Activated T-cell treated with anti-CD3 and anti-CD28 coated beads, Interleukin-2, amount 50 U/mL, for 24 hours (primary cell): ENCODE measurements at regions not wholly inside any gene's neighbourhood (a gene's known extent, or its start where the extent isn't known, plus 50 kb on each side); places are given as distances from the start of the nearest gene placed in this dataset.
"Not testable (repeated sequence)": the region's sequence is repeated elsewhere in the genome, so short reads cannot be mapped to it uniquely, and the experiment has no call there.

Experiments
- DNase-seq: peaks from one replicate; pipeline ENCODE4 v3.0.0-alpha.2; 2020
- H3K27ac Mint-ChIP-seq: 2 replicates; pipeline ENCODE4 v1.8.0; 2020; ENCODE audit warnings: mild to moderate bottlenecking, mixed read lengths
- H3K27me3 Mint-ChIP-seq: 2 replicates; pipeline ENCODE4 v1.8.0; 2020; ENCODE audit warnings: mixed read lengths
- H3K36me3 Mint-ChIP-seq: 2 replicates; pipeline ENCODE4 v1.8.0; 2020; ENCODE audit warnings: low read depth, mixed read lengths
- H3K4me1 Mint-ChIP-seq: 2 replicates; pipeline ENCODE4 v1.8.0; 2020; ENCODE audit warnings: low read depth, mixed read lengths
- H3K4me3 Mint-ChIP-seq: 2 replicates; pipeline ENCODE4 v1.8.0; 2020; ENCODE audit warnings: mild to moderate bottlenecking, moderate library complexity, mixed read lengths
- H3K9me3 Mint-ChIP-seq: 2 replicates; pipeline ENCODE4 v1.8.0; 2020; ENCODE audit warnings: mixed read lengths

DNA sequence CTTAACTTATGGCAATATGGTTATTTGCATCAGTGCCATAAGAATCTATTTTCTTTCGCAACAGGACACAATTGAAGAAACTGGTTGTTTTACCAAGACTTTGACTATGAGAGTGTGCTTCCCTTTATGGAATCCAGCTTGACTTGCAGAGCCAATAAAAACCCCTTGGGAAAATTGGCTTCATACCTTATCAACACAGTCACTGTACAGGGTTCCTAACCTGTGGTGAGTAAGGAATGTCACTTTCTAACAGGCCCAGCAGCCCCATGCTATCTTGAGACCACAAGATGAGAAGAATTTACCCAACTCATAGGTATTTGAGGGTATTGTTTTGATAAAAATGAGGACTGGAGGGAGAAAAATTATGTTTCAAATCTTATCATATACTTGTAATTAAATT, 418.5 kb upstream of the MAP2 start:
- DNase-seq: no peak
- H3K4me1 Mint-ChIP-seq: no peaks in the 10 kb centered on the region
- no peak overlapping the region for H3K4me3 Mint-ChIP-seq
- H3K9me3 Mint-ChIP-seq: peaks cover 28% of the 10 kb centered on the region
- no peaks in the 10 kb centered on the region for H3K36me3 Mint-ChIP-seq
- no peaks in the 10 kb centered on the region for H3K27me3 Mint-ChIP-seq
- no peak overlapping the region for H3K27ac Mint-ChIP-seq

DNA sequence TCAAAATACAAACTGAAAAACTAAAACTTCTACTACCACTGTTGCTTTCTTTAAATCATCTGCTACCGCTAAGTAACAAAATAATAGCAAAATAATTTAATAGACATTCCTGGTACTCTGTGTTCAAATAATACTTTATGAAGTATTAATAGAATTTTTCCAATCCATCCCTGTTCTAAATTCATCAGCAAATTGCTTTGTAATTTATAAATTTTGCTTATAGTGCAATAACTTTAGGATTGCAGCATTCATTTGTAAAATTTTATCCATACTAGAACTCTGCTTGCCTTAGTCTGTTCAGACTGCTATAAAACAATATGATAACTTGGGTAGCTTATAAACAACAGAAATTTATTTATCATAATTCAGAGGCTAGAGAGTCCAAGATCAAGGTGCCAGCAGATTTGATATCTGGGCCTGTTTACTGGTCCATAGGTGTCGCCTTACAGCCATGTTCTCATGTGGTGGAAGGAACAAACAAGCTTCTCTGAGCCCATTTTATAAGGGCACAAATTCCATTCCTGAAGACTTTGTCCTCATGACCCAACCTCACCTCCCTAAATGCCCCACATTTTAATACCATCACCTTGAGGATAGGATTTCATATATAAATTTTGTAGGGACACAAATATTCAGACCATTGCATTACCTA, 415.1 kb upstream of the MAP2 start:
- Mint-ChIP-seq H3K27ac (no peak overlapping the region), H3K36me3 (no peaks in the 10 kb centered on the region), H3K4me1 (no peaks in the 10 kb centered on the region), H3K27me3 (no peaks in the 10 kb centered on the region), H3K4me3 (no peak overlapping the region), H3K9me3 (peaks cover 28% of the 10 kb centered on the region)
- DNase-seq: no peak

DNA sequence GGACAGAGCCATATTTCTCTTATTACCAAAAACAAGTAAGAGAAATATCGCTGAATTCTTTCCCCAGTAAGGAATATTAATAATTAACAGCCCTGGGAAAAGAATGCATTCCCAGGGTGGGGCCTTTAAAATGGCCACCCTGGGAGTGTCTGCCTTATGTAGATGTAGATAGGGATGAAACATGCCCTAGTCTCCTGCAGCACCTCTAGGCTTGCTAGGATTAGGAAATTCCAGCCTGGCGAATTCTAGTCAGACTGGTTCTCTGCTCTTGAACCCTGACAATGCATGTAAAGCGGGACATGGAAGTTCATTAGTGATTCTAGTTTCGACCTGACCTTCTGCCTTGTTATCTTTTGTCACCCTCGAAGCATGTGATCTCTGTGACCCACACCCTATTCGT, 405.2 kb upstream of the MAP2 start:
- H3K27me3 Mint-ChIP-seq, H3K4me3 Mint-ChIP-seq, H3K27ac Mint-ChIP-seq, H3K9me3 Mint-ChIP-seq, DNase-seq, H3K4me1 Mint-ChIP-seq, H3K36me3 Mint-ChIP-seq: not testable (repeated sequence)

DNA sequence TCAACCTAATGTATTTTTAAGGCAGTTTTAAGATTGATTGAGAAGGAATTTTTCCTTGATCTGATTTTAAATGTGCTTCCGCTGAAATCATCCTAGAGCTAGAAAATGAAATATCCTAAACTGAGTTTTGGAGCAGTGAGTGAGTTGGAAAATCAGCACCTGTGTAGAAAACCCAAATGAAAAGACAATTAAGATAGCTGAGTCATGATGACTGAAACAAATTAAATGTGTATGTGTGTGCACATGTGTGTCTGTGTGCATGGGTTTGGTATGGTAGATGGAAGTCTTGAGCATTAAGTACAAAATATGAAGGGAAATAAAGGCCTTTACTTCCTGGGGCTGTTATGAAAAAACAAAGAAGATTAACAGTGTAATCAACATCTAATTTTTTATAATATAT, 394.6 kb upstream of the MAP2 start:
- no peak overlapping the region for H3K4me3 Mint-ChIP-seq
- peaks cover 11% of the 10 kb centered on the region for H3K9me3 Mint-ChIP-seq
- DNase-seq: no peak
- H3K27me3 Mint-ChIP-seq: no peaks in the 10 kb centered on the region
- no peaks in the 10 kb centered on the region for H3K36me3 Mint-ChIP-seq
- H3K4me1 Mint-ChIP-seq: no peaks in the 10 kb centered on the region
- no peak overlapping the region for H3K27ac Mint-ChIP-seq

DNA sequence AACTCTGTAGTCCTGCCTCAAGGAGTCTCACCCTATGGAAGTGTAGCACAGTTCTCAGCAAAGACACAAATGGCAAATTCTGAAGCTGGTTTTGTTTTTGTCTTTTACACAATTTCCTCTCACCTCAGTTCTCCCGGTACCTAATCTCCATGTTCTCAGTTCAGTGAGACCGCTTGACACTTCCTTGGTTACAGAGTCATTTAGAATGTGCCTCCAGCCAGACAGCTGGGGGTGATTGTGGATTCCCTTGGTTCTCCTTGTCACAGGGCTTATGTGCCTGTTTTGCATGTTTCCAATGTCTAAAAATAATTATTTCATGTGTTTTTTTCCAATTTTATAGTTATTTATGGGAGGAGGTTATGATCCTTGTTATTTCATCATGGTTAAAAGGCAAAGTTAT, 379.5 kb upstream of the MAP2 start:
- Mint-ChIP-seq H3K9me3 (no peaks in the 10 kb centered on the region), H3K27me3 (no peaks in the 10 kb centered on the region), H3K4me1 (no peaks in the 10 kb centered on the region), H3K4me3 (no peak overlapping the region), H3K36me3 (no peaks in the 10 kb centered on the region), H3K27ac (no peak overlapping the region)
- no peak for DNase-seq

DNA sequence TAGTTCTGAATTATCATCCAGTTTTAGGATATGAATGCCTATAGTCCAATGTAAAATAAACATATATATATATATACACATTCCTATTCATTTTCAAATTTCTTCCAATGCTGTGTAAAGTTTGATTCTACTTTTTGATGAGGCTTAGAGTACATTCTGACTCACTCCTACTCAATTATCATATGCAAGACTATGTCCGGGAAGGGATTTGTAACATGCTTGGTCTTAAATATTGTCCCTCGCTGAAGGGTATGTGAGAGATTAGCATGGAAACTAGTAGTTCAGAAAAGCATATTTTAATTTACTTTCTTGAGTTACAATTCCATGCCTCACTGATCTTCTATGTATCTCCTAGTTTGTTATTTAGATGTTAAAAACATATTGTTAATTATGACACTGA, 377.7 kb upstream of the MAP2 start:
- H3K36me3 Mint-ChIP-seq: no peaks in the 10 kb centered on the region
- H3K9me3 Mint-ChIP-seq: no peaks in the 10 kb centered on the region
- no peak overlapping the region for H3K4me3 Mint-ChIP-seq
- H3K27me3 Mint-ChIP-seq: no peaks in the 10 kb centered on the region
- H3K4me1 Mint-ChIP-seq: no peaks in the 10 kb centered on the region
- no peak for DNase-seq
- no peak overlapping the region for H3K27ac Mint-ChIP-seq

DNA sequence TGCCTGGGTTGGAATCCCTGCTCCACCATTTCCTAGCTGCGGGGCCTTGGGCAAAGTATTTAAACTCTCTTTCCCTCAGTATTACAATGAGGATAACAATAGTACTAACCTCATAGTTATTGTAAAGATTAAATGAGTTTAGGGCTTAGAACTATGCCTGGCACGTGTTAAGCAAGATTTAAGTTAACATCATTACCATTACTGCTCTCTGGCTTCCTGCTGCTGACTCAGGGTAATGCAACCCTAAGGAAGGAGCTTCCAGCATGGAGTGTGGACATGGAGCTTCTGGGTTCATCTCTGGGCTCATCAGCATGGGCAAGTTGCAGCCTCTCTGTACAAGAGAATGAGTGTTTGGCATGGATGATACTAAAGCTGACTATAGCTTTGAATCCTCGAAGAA, 374.2 kb upstream of the MAP2 start:
- Mint-ChIP-seq H3K4me1 (no peaks in the 10 kb centered on the region), H3K27me3 (no peaks in the 10 kb centered on the region), H3K4me3 (no peak overlapping the region), H3K27ac (no peak overlapping the region), H3K9me3 (no peaks in the 10 kb centered on the region), H3K36me3 (no peaks in the 10 kb centered on the region)
- DNase-seq: no peak

DNA sequence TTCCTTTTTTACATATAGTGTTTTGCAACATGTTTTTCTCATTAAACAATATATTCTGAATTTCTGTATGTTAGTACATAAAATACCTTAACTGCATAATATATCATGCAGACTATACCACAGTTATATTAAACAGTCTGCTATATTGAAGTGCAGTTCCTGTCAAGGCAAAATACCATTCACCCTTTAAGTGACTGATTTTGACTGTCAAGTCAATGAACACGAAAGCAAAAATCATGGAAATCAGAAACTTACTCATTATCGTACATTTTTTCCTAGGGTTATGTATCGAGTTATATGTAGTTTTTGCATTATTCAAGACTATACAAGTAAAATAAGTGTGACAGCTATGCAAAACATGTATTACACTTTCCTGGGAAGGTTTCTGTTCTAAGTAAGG, 361.6 kb upstream of the MAP2 start:
- no peak for DNase-seq
- Mint-ChIP-seq H3K4me3 (no peak overlapping the region), H3K27ac (no peak overlapping the region), H3K36me3 (no peaks in the 10 kb centered on the region), H3K9me3 (peaks cover 7% of the 10 kb centered on the region), H3K4me1 (no peaks in the 10 kb centered on the region), H3K27me3 (no peaks in the 10 kb centered on the region)

DNA sequence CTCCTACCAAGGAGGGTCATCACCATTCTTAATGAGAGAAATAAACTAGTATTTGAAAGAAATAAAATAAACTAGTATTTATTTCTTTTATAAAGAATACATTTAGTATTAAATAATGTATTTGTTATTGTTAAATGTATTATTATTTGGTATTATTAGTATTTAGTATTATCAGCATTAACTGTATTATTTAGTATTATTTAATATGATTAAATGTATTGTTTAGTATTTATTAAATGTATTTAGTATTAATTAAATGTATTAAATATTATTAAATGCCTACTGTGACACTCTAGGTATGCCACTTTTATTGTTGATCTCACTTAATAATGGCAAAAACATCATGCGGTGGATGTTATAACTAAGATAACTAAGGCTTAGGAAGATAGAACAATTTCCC, 353.6 kb upstream of the MAP2 start:
- Mint-ChIP-seq H3K9me3 (peaks cover 6% of the 10 kb centered on the region), H3K4me3 (no peak overlapping the region), H3K4me1 (no peaks in the 10 kb centered on the region)

DNA sequence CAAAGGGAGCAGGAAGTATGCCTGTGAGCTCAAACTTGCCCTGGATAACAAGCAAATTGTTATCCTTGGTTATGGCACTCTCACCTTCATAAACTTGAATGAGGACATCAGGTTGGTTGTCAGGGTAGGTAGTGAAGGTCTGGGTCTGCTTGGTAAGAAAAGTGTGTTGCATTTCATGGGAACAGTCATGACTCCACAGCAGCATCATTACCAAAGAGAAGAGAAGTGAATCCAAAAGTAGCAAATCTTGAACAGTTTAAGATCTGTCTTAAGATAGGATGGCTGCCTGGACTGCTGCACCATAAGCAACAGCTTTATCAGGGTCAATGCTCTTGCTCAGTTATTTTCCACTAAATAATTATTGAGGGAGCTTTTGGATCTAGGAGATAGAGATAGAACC, 350.7 kb upstream of the MAP2 start:
- no peak overlapping the region for H3K4me3 Mint-ChIP-seq
- H3K36me3 Mint-ChIP-seq: no peaks in the 10 kb centered on the region
- no peaks in the 10 kb centered on the region for H3K4me1 Mint-ChIP-seq
- no peaks in the 10 kb centered on the region for H3K9me3 Mint-ChIP-seq
- no peak overlapping the region for H3K27ac Mint-ChIP-seq
- H3K27me3 Mint-ChIP-seq: no peaks in the 10 kb centered on the region
- no peak for DNase-seq

More for the DNA sequence above, 353.6 kb upstream of the MAP2 start:
- Mint-ChIP-seq H3K36me3 (no peaks in the 10 kb centered on the region), H3K27ac (no peak overlapping the region), H3K27me3 (no peaks in the 10 kb centered on the region)
- no peak for DNase-seq

DNA sequence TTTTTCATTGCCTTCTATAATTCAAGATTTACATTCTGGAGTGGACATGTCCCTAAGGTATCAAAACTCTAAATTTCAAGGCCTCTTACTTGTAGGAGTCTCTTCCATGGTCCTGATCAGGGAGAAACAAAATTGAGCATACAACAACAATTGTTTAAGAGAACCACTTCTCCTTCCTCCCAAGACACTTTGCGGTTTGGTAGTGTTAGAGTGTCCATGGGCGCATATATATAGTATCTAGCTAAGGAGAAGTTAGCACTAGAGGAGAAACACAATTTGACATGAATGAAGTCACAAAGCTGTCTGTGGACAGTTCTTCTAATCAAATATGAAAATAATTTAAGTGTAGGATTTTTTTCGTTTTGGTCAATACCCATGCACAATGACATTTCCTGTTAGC, 349.1 kb upstream of the MAP2 start:
- H3K4me3 Mint-ChIP-seq: no peak overlapping the region
- no peaks in the 10 kb centered on the region for H3K27me3 Mint-ChIP-seq
- H3K9me3 Mint-ChIP-seq: no peaks in the 10 kb centered on the region
- H3K36me3 Mint-ChIP-seq: no peaks in the 10 kb centered on the region
- no peaks in the 10 kb centered on the region for H3K4me1 Mint-ChIP-seq
- no peak overlapping the region for H3K27ac Mint-ChIP-seq
- DNase-seq: no peak

DNA sequence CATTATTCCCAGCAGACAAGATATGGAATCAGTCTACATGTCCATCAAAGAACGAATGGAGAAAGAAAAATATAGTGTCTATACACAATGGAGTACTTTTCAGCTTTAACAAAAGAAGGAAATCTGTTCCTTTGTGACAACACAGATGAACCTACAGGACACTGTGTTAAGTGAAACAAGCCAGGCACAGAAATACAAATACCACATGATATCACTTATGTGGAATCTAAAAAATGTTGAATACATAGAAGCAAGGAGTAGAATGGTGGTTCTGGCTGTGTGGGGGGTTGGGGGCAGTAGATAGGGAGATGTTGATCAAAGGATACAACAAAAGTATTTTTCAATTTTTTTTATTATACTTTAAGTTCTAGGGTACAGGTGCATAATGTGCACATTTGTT, 347.7 kb upstream of the MAP2 start:
- no peak overlapping the region for H3K4me3 Mint-ChIP-seq
- no peak overlapping the region for H3K27ac Mint-ChIP-seq
- DNase-seq: no peak
- no peaks in the 10 kb centered on the region for H3K9me3 Mint-ChIP-seq
- no peaks in the 10 kb centered on the region for H3K36me3 Mint-ChIP-seq
- no peaks in the 10 kb centered on the region for H3K4me1 Mint-ChIP-seq
- H3K27me3 Mint-ChIP-seq: no peaks in the 10 kb centered on the region

DNA sequence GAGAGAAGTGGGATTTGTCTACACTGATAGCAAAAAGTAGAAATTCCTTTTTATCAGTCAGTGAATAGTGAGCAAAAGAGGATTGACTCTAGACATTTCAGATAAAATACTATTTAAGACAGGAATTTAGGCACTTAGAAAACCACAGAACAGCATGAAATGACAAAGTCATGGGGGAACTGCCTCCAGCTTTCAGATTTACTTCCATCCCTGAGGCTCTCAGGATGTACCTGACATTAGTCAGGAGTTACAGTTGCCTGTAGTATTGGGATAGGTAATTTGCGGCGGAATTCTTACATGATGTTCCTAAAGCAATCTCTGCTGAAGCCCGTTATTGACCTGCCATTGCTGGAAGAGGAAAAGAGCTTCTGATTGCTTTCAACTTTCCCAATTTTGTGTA, 337.1 kb upstream of the MAP2 start:
- Mint-ChIP-seq H3K27me3 (no peaks in the 10 kb centered on the region), H3K36me3 (no peaks in the 10 kb centered on the region), H3K4me1 (no peaks in the 10 kb centered on the region), H3K9me3 (no peaks in the 10 kb centered on the region), H3K4me3 (no peak overlapping the region), H3K27ac (no peak overlapping the region)
- DNase-seq: no peak

DNA sequence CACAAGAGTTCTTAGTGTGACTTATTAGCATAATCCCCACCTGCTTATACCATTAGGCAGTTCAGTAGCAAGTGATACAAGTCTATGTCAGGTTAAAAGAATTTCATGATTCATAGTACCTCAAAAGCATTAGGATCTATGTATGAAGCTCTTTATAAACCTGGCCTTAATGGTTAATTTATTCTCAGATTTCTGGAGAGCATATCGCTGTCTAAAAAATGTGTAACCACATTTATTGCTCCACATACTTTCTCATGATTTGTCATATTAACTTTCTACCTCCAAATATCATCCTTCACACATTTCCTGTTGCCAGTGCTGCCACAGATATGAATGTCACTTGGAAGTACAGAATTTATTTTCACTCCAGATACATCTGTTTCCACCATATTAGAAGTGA, 332.8 kb upstream of the MAP2 start:
- H3K27ac Mint-ChIP-seq: no peak overlapping the region
- no peaks in the 10 kb centered on the region for H3K9me3 Mint-ChIP-seq
- no peaks in the 10 kb centered on the region for H3K36me3 Mint-ChIP-seq
- no peaks in the 10 kb centered on the region for H3K4me1 Mint-ChIP-seq
- no peaks in the 10 kb centered on the region for H3K27me3 Mint-ChIP-seq
- H3K4me3 Mint-ChIP-seq: no peak overlapping the region
- no peak for DNase-seq

DNA sequence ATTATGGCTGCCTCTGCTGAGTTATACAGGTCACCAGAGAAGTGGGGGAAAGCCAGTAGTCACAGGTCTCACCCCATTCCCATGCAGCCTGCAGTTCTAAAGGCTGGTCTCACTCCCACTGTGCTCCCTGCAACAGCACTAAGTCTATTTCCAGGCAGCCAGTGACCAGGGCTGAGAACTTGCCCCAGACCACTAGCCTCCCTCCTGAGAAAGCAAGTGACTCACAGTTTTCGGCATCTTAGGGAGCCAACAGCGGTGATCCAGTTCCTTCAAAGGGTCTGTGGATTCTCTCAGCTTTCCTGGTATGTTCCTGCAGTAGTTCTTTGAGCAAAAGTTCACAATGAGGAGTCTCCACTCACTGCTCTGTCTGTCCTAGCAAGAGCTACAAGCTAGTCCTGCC, 329.6 kb upstream of the MAP2 start:
- no peak overlapping the region for H3K4me3 Mint-ChIP-seq
- no peak for DNase-seq
- no peaks in the 10 kb centered on the region for H3K9me3 Mint-ChIP-seq
- H3K4me1 Mint-ChIP-seq: no peaks in the 10 kb centered on the region
- no peaks in the 10 kb centered on the region for H3K27me3 Mint-ChIP-seq
- no peak overlapping the region for H3K27ac Mint-ChIP-seq
- no peaks in the 10 kb centered on the region for H3K36me3 Mint-ChIP-seq

DNA sequence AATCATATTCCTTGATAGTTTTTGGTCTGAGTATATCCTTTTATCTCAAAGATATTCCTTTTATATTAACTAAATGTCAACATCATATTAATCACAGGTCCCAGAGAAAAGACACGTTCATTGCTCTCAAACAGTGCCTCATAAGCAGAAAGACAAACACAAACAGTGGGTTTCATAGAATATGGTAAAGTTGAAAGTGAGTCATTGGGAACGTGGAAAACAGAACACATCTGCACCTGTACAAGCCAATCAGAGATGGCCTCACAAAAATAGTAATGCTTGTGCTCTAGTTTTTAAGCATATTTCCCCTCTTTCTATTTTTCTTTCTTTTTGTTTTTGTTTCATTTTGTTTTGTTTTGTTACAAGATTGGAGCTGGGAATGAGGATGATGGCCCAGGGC, 328.4 kb upstream of the MAP2 start:
- Mint-ChIP-seq H3K9me3 (no peaks in the 10 kb centered on the region), H3K36me3 (no peaks in the 10 kb centered on the region), H3K4me3 (no peak overlapping the region), H3K4me1 (no peaks in the 10 kb centered on the region), H3K27me3 (no peaks in the 10 kb centered on the region), H3K27ac (no peak overlapping the region)
- DNase-seq: no peak
